ENCODE measurements at regions not wholly inside any gene's neighbourhood (a gene's known extent, or its start where the extent isn't known, plus 50 kb on each side); places are given as distances from the start of the nearest gene placed in this dataset.

- no peak for DNase-seq (ENCODE audit: low spot score)
Measured at GRCh38 chr6:1515280-1515679, 94.4 kb upstream of the FOXC1 start.

GRCh38 chr6:1515781-1516180 is 93.9 kb upstream of the FOXC1 start:
- no peak for DNase-seq (ENCODE audit: low spot score)

- no peak for DNase-seq (ENCODE audit: low spot score)
Measured at GRCh38 chr6:1516742-1517520, 92.8 kb upstream of the FOXC1 start.

- DNase-seq (ENCODE audit: low spot score): no peak
Measured at GRCh38 chr6:1518855-1519254, 90.9 kb upstream of the FOXC1 start.

- no peak for DNase-seq (ENCODE audit: low spot score)
Measured at GRCh38 chr6:1519597-1519996, 90.1 kb upstream of the FOXC1 start.

- DNase-seq (ENCODE audit: low spot score): no peak
Measured at GRCh38 chr6:1522779-1523178, 86.9 kb upstream of the FOXC1 start.

- peak; percentile 87 for DNase-seq (ENCODE audit: low spot score)
Measured at GRCh38 chr6:1524040-1524480, 85.7 kb upstream of the FOXC1 start.

- DNase-seq (ENCODE audit: low spot score): no peak
Measured at GRCh38 chr6:1525364-1526038, 84.2 kb upstream of the FOXC1 start.

GRCh38 chr6:1526398-1527072 is 83.2 kb upstream of the FOXC1 start:
- DNase-seq (ENCODE audit: low spot score): peak; percentile 15

- DNase-seq (ENCODE audit: low spot score): peak; percentile 54
Measured at GRCh38 chr6:1527073-1527457, 82.7 kb upstream of the FOXC1 start.

- peak; percentile 15 for DNase-seq (ENCODE audit: low spot score)
Measured at GRCh38 chr6:1535295-1535694, 74.4 kb upstream of the FOXC1 start.

GRCh38 chr6:1536526-1537429 is 72.9 kb upstream of the FOXC1 start:
- no peak for DNase-seq (ENCODE audit: low spot score)

GRCh38 chr6:1538369-1538768 is 71.3 kb upstream of the FOXC1 start:
- DNase-seq (ENCODE audit: low spot score): no peak

- peak; percentile 13 for DNase-seq (ENCODE audit: low spot score)
Measured at GRCh38 chr6:1538810-1539478, 70.8 kb upstream of the FOXC1 start.

- no peak for DNase-seq (ENCODE audit: low spot score)
Measured at GRCh38 chr6:1540864-1541521, 68.7 kb upstream of the FOXC1 start.

- DNase-seq (ENCODE audit: low spot score): no peak
Measured at GRCh38 chr6:1542335-1542734, 67.4 kb upstream of the FOXC1 start.

- DNase-seq (ENCODE audit: low spot score): no peak
Measured at GRCh38 chr6:1542764-1543163, 67.0 kb upstream of the FOXC1 start.

- no peak for DNase-seq (ENCODE audit: low spot score)
Measured at GRCh38 chr6:1544000-1544399, 65.7 kb upstream of the FOXC1 start.

GRCh38 chr6:1544603-1545002 is 65.1 kb upstream of the FOXC1 start:
- DNase-seq (ENCODE audit: low spot score): no peak

- DNase-seq (ENCODE audit: low spot score): no peak
Measured at GRCh38 chr6:1545654-1546053, 64.1 kb upstream of the FOXC1 start.

GRCh38 chr6:1547785-1548184 is 61.9 kb upstream of the FOXC1 start:
- DNase-seq (ENCODE audit: low spot score): no peak

Data from GM03348 (cell line).